Omental fat pad (tissue), 3 donors: ENCODE measurements at regions not wholly inside any gene's neighbourhood (a gene's known extent, or its start where the extent isn't known, plus 50 kb on each side); places are given as distances from the start of the nearest gene placed in this dataset.

Experiments used
- ATAC-seq: fragments of 150-250 bp; one replicate; pipeline ENCODE4 v1.9.1; 2016; ENCODE audit warnings: mild to moderate bottlenecking, moderate library complexity; ENCODE audit not compliant: low FRiP score
- DNase-seq: peaks from one replicate; pipeline ENCODE4 v3.0.0-alpha.2; 2019; ENCODE audit warnings: low spot score
- CTCF ChIP-seq, 3 donors: fragments of 450-650 bp; IDR thresholded peaks; one replicate each; pipeline ENCODE4 v1.5.1; 2016 to 2017; ENCODE audit warnings: antibody characterized with exemption in 3 of 3, mild to moderate bottlenecking in 3 of 3, moderate library complexity in 2 of 3

GRCh38 chr18:39435209-39435608, 1869.6 kb upstream of the CELF4 start:
- no peak for ATAC-seq
- TF ChIP-seq CTCF (IDR thresholded peaks at IDR 0.05): no peak
- DNase-seq: no peak

GRCh38 chr18:39434223-39434920, 1868.8 kb upstream of the CELF4 start:
- DNase-seq (no peak), ATAC-seq (peak; percentile 37)
- TF ChIP-seq CTCF (IDR thresholded peaks at IDR 0.05): no peak

GRCh38 chr18:39425172-39425850, 1859.7 kb upstream of the CELF4 start:
- no peak for TF ChIP-seq CTCF (IDR thresholded peaks at IDR 0.05)
- ATAC-seq (no peak), DNase-seq (no peak)

GRCh38 chr18:39424261-39424660, 1858.7 kb upstream of the CELF4 start:
- TF ChIP-seq CTCF (IDR thresholded peaks at IDR 0.05): no peak
- ATAC-seq (no peak), DNase-seq (no peak)

- ATAC-seq: no peak
- TF ChIP-seq CTCF (IDR thresholded peaks at IDR 0.05): no peak
Measured at GRCh38 chr18:39421276-39421675, 1855.7 kb upstream of the CELF4 start.

GRCh38 chr18:39419315-39419714, 1853.7 kb upstream of the CELF4 start:
- TF ChIP-seq CTCF (IDR thresholded peaks at IDR 0.05): no peak
- no peak for ATAC-seq
- no peak for DNase-seq

More at GRCh38 chr18:39421276-39421675, 1855.7 kb upstream of the CELF4 start:
- DNase-seq: no peak

GRCh38 chr18:39415471-39415870, 1849.9 kb upstream of the CELF4 start:
- DNase-seq (no peak), ATAC-seq (no peak)
- no peak for TF ChIP-seq CTCF (IDR thresholded peaks at IDR 0.05)
